ENCODE measurements at regions not wholly inside any gene's neighbourhood (a gene's known extent, or its start where the extent isn't known, plus 50 kb on each side); places are given as distances from the start of the nearest gene placed in this dataset.

DNA sequence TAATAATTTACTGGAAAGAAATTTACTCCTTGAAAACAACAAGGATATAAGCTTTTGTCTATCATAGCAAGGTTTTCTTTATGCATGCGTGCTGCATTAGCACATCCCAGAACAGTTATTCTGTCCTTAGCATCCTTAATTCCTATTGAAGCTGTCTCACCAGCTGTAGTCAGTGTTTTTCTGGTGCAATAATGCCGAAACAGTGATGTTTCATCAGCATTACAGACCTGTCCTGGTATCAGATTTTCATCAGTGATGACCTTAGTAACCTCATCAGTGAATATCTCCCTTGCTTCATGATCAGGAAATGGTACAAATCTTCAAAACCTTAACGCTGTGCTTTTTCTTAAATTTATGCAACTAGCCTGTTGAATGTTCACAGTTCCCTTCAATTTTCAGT lies 264.7 kb upstream of the STARD13 start:
- TF ChIP-seq, protein P1, sequence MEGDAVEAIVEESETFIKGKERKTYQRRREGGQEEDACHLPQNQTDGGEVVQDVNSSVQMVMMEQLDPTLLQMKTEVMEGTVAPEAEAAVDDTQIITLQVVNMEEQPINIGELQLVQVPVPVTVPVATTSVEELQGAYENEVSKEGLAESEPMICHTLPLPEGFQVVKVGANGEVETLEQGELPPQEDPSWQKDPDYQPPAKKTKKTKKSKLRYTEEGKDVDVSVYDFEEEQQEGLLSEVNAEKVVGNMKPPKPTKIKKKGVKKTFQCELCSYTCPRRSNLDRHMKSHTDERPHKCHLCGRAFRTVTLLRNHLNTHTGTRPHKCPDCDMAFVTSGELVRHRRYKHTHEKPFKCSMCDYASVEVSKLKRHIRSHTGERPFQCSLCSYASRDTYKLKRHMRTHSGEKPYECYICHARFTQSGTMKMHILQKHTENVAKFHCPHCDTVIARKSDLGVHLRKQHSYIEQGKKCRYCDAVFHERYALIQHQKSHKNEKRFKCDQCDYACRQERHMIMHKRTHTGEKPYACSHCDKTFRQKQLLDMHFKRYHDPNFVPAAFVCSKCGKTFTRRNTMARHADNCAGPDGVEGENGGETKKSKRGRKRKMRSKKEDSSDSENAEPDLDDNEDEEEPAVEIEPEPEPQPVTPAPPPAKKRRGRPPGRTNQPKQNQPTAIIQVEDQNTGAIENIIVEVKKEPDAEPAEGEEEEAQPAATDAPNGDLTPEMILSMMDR (IDR thresholded peaks at IDR 0.05) = no peak
- no peak for TF ChIP-seq POLR2AphosphoS5 (IDR thresholded peaks at IDR 0.05)
